NCI-H82 treated with DMSO at 0.1 percent for 48 hours (cell line): ENCODE measurements at regions not wholly inside any gene's neighbourhood (a gene's known extent, or its start where the extent isn't known, plus 50 kb on each side); places are given as distances from the start of the nearest gene placed in this dataset.

Source experiments
- DNase-seq: peaks from one replicate; lab custom pipeline; 2025; ENCODE audit not compliant: unreplicated experiment; lab: John Stamatoyannopoulos, UW

- no peak for DNase-seq
These were observed 514.8 kb upstream of the RAB6C start for GRCh38 chr2:129464631-129465030.

GRCh38 chr2:129465045-129465444 is 514.4 kb upstream of the RAB6C start:
- no peak for DNase-seq

GRCh38 chr2:129466389-129466788 is 513.1 kb upstream of the RAB6C start:
- no peak for DNase-seq

GRCh38 chr2:129467012-129467779 is 512.3 kb upstream of the RAB6C start:
- no peak for DNase-seq

DNA sequence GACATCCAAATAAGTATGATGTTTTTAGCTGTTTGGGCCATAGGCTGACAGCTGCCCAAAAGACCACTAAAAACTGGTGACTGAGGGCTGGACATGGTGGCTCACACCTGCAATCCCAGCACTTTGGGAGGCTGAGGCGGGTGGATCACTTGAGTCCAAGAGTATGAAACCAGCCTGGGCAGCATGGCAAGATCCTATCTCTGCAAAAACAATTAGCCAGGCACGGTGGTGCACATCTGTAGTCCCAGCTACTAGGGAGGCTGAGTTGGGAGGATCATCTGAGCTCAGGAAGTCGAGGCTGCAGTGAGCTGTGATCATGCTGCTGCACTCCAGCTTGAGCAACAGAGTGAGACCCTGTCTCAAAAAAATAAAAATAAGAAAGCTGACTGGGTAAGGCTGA is 511.5 kb upstream of the RAB6C start:
- DNase-seq = no peak

DNA sequence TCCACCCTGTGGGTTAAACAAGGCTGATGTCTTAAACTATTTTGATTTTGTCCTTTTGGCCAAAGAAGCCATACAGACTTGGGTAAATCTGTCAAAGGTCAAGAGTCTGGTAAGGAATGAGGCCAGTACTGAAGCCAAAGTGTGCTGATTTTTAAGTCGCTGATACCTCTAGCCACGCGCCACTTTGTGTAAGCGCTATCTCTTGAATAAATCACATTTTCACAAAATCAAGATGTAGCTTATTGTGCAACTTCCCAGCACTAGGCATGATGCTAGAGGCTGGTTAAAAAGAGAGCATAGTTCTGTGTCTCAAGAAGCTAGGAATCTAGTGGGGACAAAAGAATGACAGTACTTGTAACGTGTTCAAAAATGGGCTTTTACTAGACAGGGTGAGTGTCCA is 510.6 kb upstream of the RAB6C start:
- no peak for DNase-seq

GRCh38 chr2:129469389-129469788 is 510.1 kb upstream of the RAB6C start:
- no peak for DNase-seq

- no peak for DNase-seq
These were observed 509.6 kb upstream of the RAB6C start for GRCh38 chr2:129469871-129470270.

DNA sequence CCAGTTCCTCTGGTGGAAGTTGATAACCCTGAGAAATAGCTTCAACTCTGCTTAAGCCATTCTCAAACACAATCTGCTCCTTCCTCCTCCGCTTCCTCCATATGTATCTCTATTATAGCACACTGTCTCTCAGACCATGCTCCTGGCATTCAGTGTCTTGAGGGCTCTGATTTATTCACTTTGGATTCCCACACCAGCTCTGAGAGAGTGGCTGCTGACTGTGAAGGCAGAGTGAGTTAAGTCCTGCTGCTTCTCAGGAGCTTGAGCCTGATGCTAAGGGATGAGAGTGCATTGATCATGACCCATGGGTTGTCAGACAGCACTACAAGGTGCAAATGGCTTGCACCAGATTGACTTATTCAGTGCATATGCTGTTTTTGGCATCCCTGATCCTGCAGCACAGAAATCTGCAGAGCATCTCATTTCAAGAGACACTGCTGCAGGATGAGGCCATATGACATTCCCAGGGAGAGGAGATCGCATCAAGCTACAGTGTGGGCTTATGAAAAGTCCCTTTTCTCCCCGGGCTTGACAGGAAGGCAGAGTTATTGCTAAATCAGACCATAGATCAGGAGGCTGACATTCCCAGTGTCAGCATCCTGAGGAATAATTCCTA is 500.5 kb upstream of the RAB6C start:
- DNase-seq = no peak

GRCh38 chr2:129479892-129480291 is 499.6 kb upstream of the RAB6C start:
- DNase-seq = no peak

- DNase-seq = no peak
These were observed 498.7 kb upstream of the RAB6C start for GRCh38 chr2:129480790-129481189.

GRCh38 chr2:129481306-129482219 is 497.9 kb upstream of the RAB6C start:
- DNase-seq = no peak

DNA sequence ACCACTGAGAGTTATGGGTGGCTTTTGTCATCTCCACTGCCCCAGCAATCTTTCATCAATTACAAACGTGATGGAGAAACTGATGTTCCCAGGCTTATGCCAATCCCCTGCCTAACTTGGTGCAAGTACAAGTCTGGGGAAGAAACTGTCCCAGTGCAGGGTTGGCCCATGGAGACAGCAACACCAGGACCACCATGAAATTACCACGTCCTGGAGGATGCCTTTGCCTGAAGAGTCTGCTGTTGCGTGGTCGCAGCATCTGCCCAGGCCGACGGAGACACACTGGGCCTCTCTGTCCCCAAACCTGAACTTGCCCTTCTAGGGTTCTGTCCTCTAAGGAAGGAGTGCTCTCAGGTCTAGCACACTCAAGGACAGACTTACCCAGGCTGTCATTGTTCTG is 496.8 kb upstream of the RAB6C start:
- DNase-seq = no peak

DNA sequence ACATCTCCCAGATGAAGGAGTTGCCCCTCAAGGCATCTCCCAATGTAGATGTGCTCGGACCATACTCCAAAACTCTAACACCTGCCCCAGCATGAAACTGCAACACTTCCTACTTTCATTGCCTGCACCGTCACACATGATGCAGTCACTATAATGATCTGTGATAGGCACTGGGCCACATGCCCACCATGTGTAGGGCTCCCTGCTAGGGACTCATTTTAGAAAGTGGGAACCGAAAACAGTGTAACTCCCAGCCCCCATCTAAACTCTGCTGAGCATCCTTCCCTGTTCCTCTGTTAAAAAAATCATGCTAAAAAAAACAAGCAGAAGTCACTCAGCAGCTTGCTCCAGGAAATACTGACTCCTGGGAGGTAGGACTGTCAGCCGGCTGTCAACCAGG is 496.1 kb upstream of the RAB6C start:
- no peak for DNase-seq

- no peak for DNase-seq
These were observed 494.2 kb upstream of the RAB6C start for GRCh38 chr2:129484999-129485897.

DNA sequence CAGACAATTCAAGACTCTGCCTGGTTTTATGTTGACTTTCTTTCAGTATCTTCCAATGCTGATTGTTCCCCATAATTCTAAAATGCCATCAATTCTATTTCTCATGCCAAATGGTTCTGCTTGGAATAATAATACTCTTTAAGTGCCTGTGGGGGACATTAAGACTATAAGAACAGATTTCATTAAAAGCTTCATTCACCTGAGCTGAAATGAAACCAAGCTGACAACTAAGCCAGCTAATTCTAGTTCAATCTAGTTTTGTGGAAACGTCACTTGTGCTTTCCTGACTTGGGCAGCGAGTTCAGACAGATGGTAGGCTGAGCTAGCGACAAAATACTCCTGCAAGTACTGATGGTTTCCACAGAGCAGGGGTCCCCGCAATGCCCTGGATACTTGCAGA is 491.1 kb upstream of the RAB6C start:
- no peak for DNase-seq

DNA sequence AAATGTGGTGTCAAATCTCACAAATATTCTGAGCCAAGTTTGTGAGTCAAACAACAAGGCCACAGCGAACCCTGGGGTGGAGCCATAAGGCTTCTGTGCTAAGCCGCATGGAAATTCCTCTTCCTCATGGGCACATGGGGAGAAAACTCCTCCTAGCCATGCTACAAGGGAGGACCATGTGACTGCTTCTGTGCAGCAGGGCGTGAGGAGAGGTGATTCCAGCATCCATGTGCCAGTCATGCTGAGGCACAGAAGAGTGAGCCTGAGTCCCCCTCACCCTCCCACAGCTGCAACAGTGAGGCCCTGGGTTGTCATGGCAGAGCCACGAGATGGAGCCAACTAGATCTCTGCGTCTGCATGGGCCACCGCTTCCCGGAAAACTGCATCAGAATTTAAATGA is 488.8 kb upstream of the RAB6C start:
- DNase-seq = no peak

GRCh38 chr2:129491308-129491707 is 488.2 kb upstream of the RAB6C start:
- DNase-seq = no peak

GRCh38 chr2:129492548-129492947 is 486.9 kb upstream of the RAB6C start:
- DNase-seq = no peak

- no peak for DNase-seq
These were observed 479.7 kb upstream of the RAB6C start for GRCh38 chr2:129499747-129500146.

DNA sequence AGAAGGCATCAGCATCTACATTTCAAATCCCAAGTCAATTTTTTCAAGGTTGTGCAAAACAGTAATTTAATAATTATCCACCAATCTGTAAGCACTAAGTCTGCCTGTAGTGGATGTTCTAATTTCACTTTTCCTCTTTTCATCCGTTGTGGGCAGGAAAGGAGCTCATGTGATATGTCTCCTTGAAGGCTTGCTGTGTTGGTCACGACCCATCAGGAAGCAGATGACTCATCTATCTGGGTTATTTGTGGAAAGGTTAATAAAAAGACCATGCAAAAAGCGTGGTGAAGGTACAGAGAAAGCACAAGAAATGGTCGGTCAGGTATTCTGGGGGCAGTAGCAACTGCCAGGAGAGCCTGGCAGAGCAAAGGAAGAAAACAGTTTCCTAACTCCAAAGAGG is 476.7 kb upstream of the RAB6C start:
- DNase-seq = no peak
